MM.1S (cell line): ENCODE measurements at regions not wholly inside any gene's neighbourhood (a gene's known extent, or its start where the extent isn't known, plus 50 kb on each side); places are given as distances from the start of the nearest gene placed in this dataset.

Source experiments
- CTCF ChIP-seq: fragments of 300-600 bp; sonication (generic); IDR thresholded peaks from 2 replicates; pipeline ENCODE4 v1.5.1; 2016; ENCODE audit warnings: antibody characterized with exemption, low read length, mixed read lengths
- EZH2 ChIP-seq: fragments of 300-600 bp; sonication (generic); optimal IDR thresholded peaks from 2 replicates; pipeline ENCODE3; 2017; ENCODE audit warnings: low read depth, mild to moderate bottlenecking, antibody characterized with exemption, low read length, mixed read lengths

GRCh38 chr5:147045290-147045689, 166.7 kb upstream of the PPP2R2B start:
- TF ChIP-seq CTCF, result no peak
- TF ChIP-seq EZH2, result no peak
